Spleen (tissue), 7 donors: ENCODE measurements at regions not wholly inside any gene's neighbourhood (a gene's known extent, or its start where the extent isn't known, plus 50 kb on each side); places are given as distances from the start of the nearest gene placed in this dataset.

Experiments used
- POLR2A ChIP-seq, 3 donors: fragments of 450-650 bp; IDR thresholded peaks; one replicate each; pipeline ENCODE4 v1.5.1; 2017; ENCODE audit warnings: antibody characterized with exemption in 3 of 3, mild to moderate bottlenecking in 1 of 3
- POLR2AphosphoS5 ChIP-seq, 3 donors: sonication (generic); formaldehyde crosslinking; IDR thresholded peaks; one replicate each; pipeline ENCODE4 v1.5.1; 2017; ENCODE audit warnings: antibody characterized with exemption in 3 of 3
- TF ChIP-seq, protein P1 (sequence below), 11 experiments: fragments of 200-600 bp in 7 of 11; fragments of 450-650 bp in 4 of 11; sonication (generic) in 4 of 11; IDR thresholded peaks in 8 of 11; conservative IDR thresholded peaks in 3 of 11; 1 replicate in 7 of 11; 2 replicates in 4 of 11; pipeline versions ENCODE4 v1.4.0 to v1.8.0; 2016 to 2021; ENCODE audit warnings: antibody characterized with exemption in 11 of 11, inconsistent platforms in 4 of 11, mild to moderate bottlenecking in 1 of 11
- donor health status: DM: no; HTN: no; CAD: no; lungs with moderate emphysema.
- donor health status: DM: no; HTN: no; CAD: no.
- donor health status: DM: no; HTN: no; CAD: no.

DNA sequence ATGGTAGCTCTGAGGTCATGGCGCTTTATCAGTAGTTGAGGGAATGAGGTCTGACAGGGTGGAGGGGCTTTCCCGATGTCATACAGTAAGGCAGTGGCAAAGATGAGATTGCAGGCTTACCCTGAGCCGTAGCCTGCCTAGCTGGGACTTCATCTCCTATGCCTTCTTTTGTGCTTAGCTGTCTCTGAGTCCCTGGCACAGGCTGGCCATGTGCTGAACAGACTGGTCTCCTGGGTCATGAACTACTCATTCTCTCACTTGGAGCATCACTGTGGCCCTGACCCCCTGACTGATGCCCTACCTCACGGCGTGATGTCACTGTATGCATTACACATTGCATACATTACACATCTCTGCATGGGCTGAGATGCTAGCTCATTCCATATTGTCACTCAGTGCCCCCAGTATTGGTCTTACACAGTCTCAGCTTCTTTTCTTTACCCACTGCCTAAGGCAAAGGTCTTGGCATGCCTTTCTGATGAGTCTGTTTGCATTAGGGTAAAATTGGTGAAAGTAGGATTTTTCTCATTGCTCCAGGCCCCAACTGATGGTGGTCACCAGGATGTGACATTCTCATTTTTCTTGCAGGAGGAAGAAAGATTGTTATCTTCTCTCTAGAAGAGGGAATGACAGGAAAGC is 389.4 kb upstream of the CADM1 start:
- TF ChIP-seq, protein P1, sequence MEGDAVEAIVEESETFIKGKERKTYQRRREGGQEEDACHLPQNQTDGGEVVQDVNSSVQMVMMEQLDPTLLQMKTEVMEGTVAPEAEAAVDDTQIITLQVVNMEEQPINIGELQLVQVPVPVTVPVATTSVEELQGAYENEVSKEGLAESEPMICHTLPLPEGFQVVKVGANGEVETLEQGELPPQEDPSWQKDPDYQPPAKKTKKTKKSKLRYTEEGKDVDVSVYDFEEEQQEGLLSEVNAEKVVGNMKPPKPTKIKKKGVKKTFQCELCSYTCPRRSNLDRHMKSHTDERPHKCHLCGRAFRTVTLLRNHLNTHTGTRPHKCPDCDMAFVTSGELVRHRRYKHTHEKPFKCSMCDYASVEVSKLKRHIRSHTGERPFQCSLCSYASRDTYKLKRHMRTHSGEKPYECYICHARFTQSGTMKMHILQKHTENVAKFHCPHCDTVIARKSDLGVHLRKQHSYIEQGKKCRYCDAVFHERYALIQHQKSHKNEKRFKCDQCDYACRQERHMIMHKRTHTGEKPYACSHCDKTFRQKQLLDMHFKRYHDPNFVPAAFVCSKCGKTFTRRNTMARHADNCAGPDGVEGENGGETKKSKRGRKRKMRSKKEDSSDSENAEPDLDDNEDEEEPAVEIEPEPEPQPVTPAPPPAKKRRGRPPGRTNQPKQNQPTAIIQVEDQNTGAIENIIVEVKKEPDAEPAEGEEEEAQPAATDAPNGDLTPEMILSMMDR (IDR thresholded peaks at IDR 0.05 in 8 of 11, conservative IDR thresholded peaks at IDR 0.05 in 3 of 11): no peak
- TF ChIP-seq POLR2A (IDR thresholded peaks at IDR 0.05) (no peak), POLR2AphosphoS5 (IDR thresholded peaks at IDR 0.05) (no peak)
